Caco-2 (cell line): ENCODE measurements at regions not wholly inside any gene's neighbourhood (a gene's known extent, or its start where the extent isn't known, plus 50 kb on each side); places are given as distances from the start of the nearest gene placed in this dataset.

ENCODE experiments used
- BruUV-seq: library from RNA; stranded (reverse); fragments of 400-500 nt; replicated peaks from 2 replicates; lab custom pipeline; 2021; lab: Mats Ljungman, UMichigan
- CTCF ChIA-PET: fragments of 300-600 bp; sonication (Branson Sonifier 250); formaldehyde crosslinking; loops from one replicate; lab custom pipeline; 2022; ENCODE audit warnings: antibody characterized with exemption; lab: Charles Lee
- POLR2A ChIA-PET: fragments of 300-600 bp; sonication (Branson Sonifier 250); formaldehyde crosslinking; loops from one replicate; lab custom pipeline; 2022; ENCODE audit warnings: antibody characterized with exemption; lab: Charles Lee
- DNase-seq, 2 experiments: peaks; one replicate each; pipeline versions ENCODE4 v3.0.0 to v3.0.0-alpha.2; 2020 to 2022
- H3K27me3 ChIP-seq: replicated peaks from 2 replicates; pipeline ENCODE4 v1.6.0; 2011; ENCODE audit warnings: low read length; ENCODE audit not compliant: control insufficient read depth, insufficient read depth
- H3K36me3 ChIP-seq: 2 replicates; pipeline ENCODE4 v1.5.1; 2011; ENCODE audit warnings: low read length; ENCODE audit not compliant: control insufficient read depth, insufficient read depth
- H3K4me1 ChIP-seq: fragments of 250-450 bp; sonication (Bioruptor Pico); 2 replicates; pipeline ENCODE4 v1.5.1; 2020; ENCODE audit warnings: mild to moderate bottlenecking
- H3K4me3 ChIP-seq: 2 replicates; pipeline ENCODE4 v1.5.1; 2011; ENCODE audit warnings: low read depth, mild to moderate bottlenecking, control low read depth, low read length
- H3K9me3 ChIP-seq: fragments of 250-450 bp; sonication (Bioruptor Pico); 2 replicates; pipeline ENCODE4 v1.5.1; 2020; ENCODE audit warnings: mild to moderate bottlenecking, moderate library complexity
- H3K27ac Mint-ChIP-seq: one replicate; pipeline ENCODE4 v1.8.0; 2022; ENCODE audit warnings: mixed read lengths; ENCODE audit not compliant: unreplicated experiment
- H3K27me3 Mint-ChIP-seq: one replicate; pipeline ENCODE4 v1.8.0; 2022; ENCODE audit warnings: mixed read lengths; ENCODE audit not compliant: insufficient read depth, unreplicated experiment
- H3K36me3 Mint-ChIP-seq: one replicate; pipeline ENCODE4 v1.8.0; 2022; ENCODE audit warnings: mild to moderate bottlenecking, mixed read lengths; ENCODE audit not compliant: insufficient read depth, unreplicated experiment
- H3K4me1 Mint-ChIP-seq: one replicate; pipeline ENCODE4 v1.8.0; 2022; ENCODE audit warnings: low read depth, mixed read lengths; ENCODE audit not compliant: unreplicated experiment
- H3K4me3 Mint-ChIP-seq: one replicate; pipeline ENCODE4 v1.8.0; 2022; ENCODE audit warnings: mild to moderate bottlenecking, moderate library complexity, mixed read lengths; ENCODE audit not compliant: unreplicated experiment
- H3K9me3 Mint-ChIP-seq: one replicate; pipeline ENCODE4 v1.8.0; 2022; ENCODE audit warnings: mixed read lengths; ENCODE audit not compliant: unreplicated experiment
- CTCF ChIP-seq, 2 experiments: fragments of 200-600 bp in 1 of 2; IDR thresholded peaks; 1 replicate in 1 of 2; 2 replicates in 1 of 2; pipeline versions ENCODE4 v1.5.1 to v1.8.0; 2011 to 2022; ENCODE audit warnings: antibody characterized with exemption in 1 of 2, control low read depth in 1 of 2, inconsistent platforms in 1 of 2, low read depth in 1 of 2, low read length in 1 of 2, mild to moderate bottlenecking in 1 of 2, moderate library complexity in 1 of 2; ENCODE audit not compliant: insufficient read depth in 1 of 2, severe bottlenecking in 1 of 2, unreplicated experiment in 1 of 2
- intact Hi-C: fragments of 100-400 bp; cut with micrococcal nuclease; formaldehyde crosslinking; loops from one replicate; pipeline ENCODE4 v1.10.0; 2022; ENCODE audit not compliant: unreplicated experiment

GRCh38 chr12:61037792-61038191, 1222.4 kb upstream of the USP15 start:
- Mint-ChIP-seq H3K27me3 (no peaks in the 10 kb centered on the region), H3K27ac (no peak overlapping the region), H3K36me3 (no peaks in the 10 kb centered on the region), H3K4me1 (no peaks in the 10 kb centered on the region), H3K4me3 (no peak overlapping the region), H3K9me3 (no peaks in the 10 kb centered on the region)
- H3K27me3 ChIP-seq = no peaks in the 10 kb centered on the region
- no peaks in the 10 kb centered on the region for H3K9me3 ChIP-seq
- intact Hi-C loops = no loop called here
- H3K4me3 ChIP-seq = no peak overlapping the region
- H3K36me3 ChIP-seq = no peaks in the 10 kb centered on the region
- no peak for DNase-seq
- CTCF ChIA-PET = no interaction called here
- POLR2A ChIA-PET = no interaction called here
- no TSS peak for BruUV-seq
- no peak for TF ChIP-seq CTCF (IDR thresholded peaks at IDR 0.05; ENCODE audit: insufficient read depth in 1 of 2, low read depth in 1 of 2, low read length in 1 of 2, severe bottlenecking in 1 of 2, unreplicated experiment in 1 of 2)
- no peaks in the 10 kb centered on the region for H3K4me1 ChIP-seq

- Mint-ChIP-seq H3K4me1 (no peaks in the 10 kb centered on the region), H3K36me3 (no peaks in the 10 kb centered on the region), H3K27ac (no peak overlapping the region), H3K27me3 (no peaks in the 10 kb centered on the region), H3K4me3 (no peak overlapping the region), H3K9me3 (no peaks in the 10 kb centered on the region)
- no peak for DNase-seq
- Histone ChIP-seq H3K4me1 (no peaks in the 10 kb centered on the region), H3K4me3 (no peak overlapping the region), H3K9me3 (no peaks in the 10 kb centered on the region), H3K27me3 (no peaks in the 10 kb centered on the region), H3K36me3 (no peaks in the 10 kb centered on the region)
- POLR2A ChIA-PET = no interaction called here
- TF ChIP-seq CTCF (IDR thresholded peaks at IDR 0.05; ENCODE audit: insufficient read depth in 1 of 2, low read depth in 1 of 2, low read length in 1 of 2, severe bottlenecking in 1 of 2, unreplicated experiment in 1 of 2) = no peak
- no TSS peak for BruUV-seq
- intact Hi-C loops = no loop called here
- CTCF ChIA-PET = no interaction called here
Measured at GRCh38 chr12:61043838-61044237, 1216.4 kb upstream of the USP15 start.

- H3K4me1 Mint-ChIP-seq = no peaks in the 10 kb centered on the region
- H3K9me3 Mint-ChIP-seq = no peaks in the 10 kb centered on the region
- H3K4me3 ChIP-seq = no peak overlapping the region
- POLR2A ChIA-PET = no interaction called here
- TF ChIP-seq CTCF (IDR thresholded peaks at IDR 0.05; ENCODE audit: insufficient read depth in 1 of 2, low read depth in 1 of 2, low read length in 1 of 2, severe bottlenecking in 1 of 2, unreplicated experiment in 1 of 2) = no peak
- H3K27me3 ChIP-seq = no peaks in the 10 kb centered on the region
- H3K27ac Mint-ChIP-seq = no peak overlapping the region
- no peaks in the 10 kb centered on the region for H3K4me1 ChIP-seq
- DNase-seq = no peak
- no peak overlapping the region for H3K4me3 Mint-ChIP-seq
- no peaks in the 10 kb centered on the region for H3K36me3 ChIP-seq
- no TSS peak for BruUV-seq
- no peaks in the 10 kb centered on the region for H3K36me3 Mint-ChIP-seq
- H3K9me3 ChIP-seq = no peaks in the 10 kb centered on the region
- no peaks in the 10 kb centered on the region for H3K27me3 Mint-ChIP-seq
- intact Hi-C loops = no loop called here
- CTCF ChIA-PET = no interaction called here
Measured at GRCh38 chr12:61044766-61045165, 1215.4 kb upstream of the USP15 start.
